Neural cell (in vitro differentiated cells): ENCODE measurements at regions not wholly inside any gene's neighbourhood (a gene's known extent, or its start where the extent isn't known, plus 50 kb on each side); places are given as distances from the start of the nearest gene placed in this dataset.

Source experiments
- H2AFZ ChIP-seq: fragments of 200-600, 300-800 bp; sonication (generic), shearing (Covaris generic); 2 replicates; pipeline ENCODE4 v1.6.0; 2014; ENCODE audit warnings: low read depth, mild to moderate bottlenecking, antibody characterized with exemption, low read length, moderate library complexity
- H3F3A ChIP-seq: fragments of 200-600 bp; shearing (Covaris generic); 2 replicates; pipeline ENCODE4 v1.6.1; 2016; ENCODE audit warnings: mild to moderate bottlenecking, moderate library complexity, mixed read lengths, antibody characterized with exemption, low read length; ENCODE audit not compliant: insufficient read depth, poor library complexity, severe bottlenecking
- H3K27ac ChIP-seq: fragments of 200-600, 300-800 bp; sonication (generic), shearing (Covaris generic); 2 replicates; pipeline ENCODE4 v1.5.1; 2014; ENCODE audit warnings: mild to moderate bottlenecking, low read length, moderate library complexity
- H3K27me3 ChIP-seq: fragments of 300-800, 200-600 bp; sonication (generic), shearing (Covaris generic); 2 replicates; pipeline ENCODE4 v1.6.0; 2014; ENCODE audit warnings: mild to moderate bottlenecking, low read depth, low read length, moderate library complexity; ENCODE audit not compliant: insufficient read depth
- H3K36me3 ChIP-seq: fragments of 300-800, 200-600 bp; sonication (generic), shearing (Covaris generic); 2 replicates; pipeline ENCODE4 v1.5.1; 2014; ENCODE audit warnings: mild to moderate bottlenecking, antibody characterized with exemption, low read length, moderate library complexity; ENCODE audit not compliant: insufficient read depth
- H3K4me2 ChIP-seq: fragments of 300-800, 200-600 bp; sonication (generic), shearing (Covaris generic); 2 replicates; pipeline ENCODE4 v1.6.0; 2014; ENCODE audit warnings: mild to moderate bottlenecking, low read length
- H3K4me3 ChIP-seq: fragments of 300-800, 200-600 bp; sonication (generic), shearing (Covaris generic); 2 replicates; pipeline ENCODE4 v1.5.1; 2014; ENCODE audit warnings: mild to moderate bottlenecking, low read length, moderate library complexity
- H3K79me2 ChIP-seq: fragments of 200-600 bp; shearing (Covaris generic); replicated peaks from 2 replicates; pipeline ENCODE4 v1.6.0; 2014; ENCODE audit warnings: mild to moderate bottlenecking, low read length, moderate library complexity; ENCODE audit not compliant: insufficient read depth
- H3K9ac ChIP-seq: fragments of 300-800, 200-600 bp; sonication (generic), shearing (Covaris generic); 2 replicates; pipeline ENCODE4 v1.6.1; 2016; ENCODE audit warnings: mild to moderate bottlenecking, low read length, mixed read lengths
- H3K9me2 ChIP-seq: fragments of 200-600 bp; shearing (Covaris generic); 2 replicates; pipeline ENCODE4 v1.6.1; 2016; ENCODE audit warnings: mild to moderate bottlenecking, low read length, mixed read lengths; ENCODE audit not compliant: insufficient read depth
- H3K9me3 ChIP-seq: fragments of 200-600, 300-800 bp; sonication (generic), shearing (Covaris generic); 2 replicates; pipeline ENCODE4 v1.6.1; 2016; ENCODE audit warnings: mild to moderate bottlenecking, mixed run types, low read length, moderate library complexity, mixed read lengths
- H4K20me1 ChIP-seq: fragments of 200-600 bp; shearing (Covaris generic); 2 replicates; pipeline ENCODE4 v1.6.1; 2016; ENCODE audit warnings: mild to moderate bottlenecking, mixed run types; ENCODE audit not compliant: insufficient read depth
- CTCF ChIP-seq: fragments of 450-650 bp; IDR thresholded peaks from 2 replicates; pipeline ENCODE4 v1.5.1; 2014; ENCODE audit warnings: antibody characterized with exemption, mild to moderate bottlenecking, moderate library complexity; ENCODE audit not compliant: poor library complexity, severe bottlenecking
- EP300 ChIP-seq: fragments of 450-650 bp; conservative IDR thresholded peaks from 2 replicates; pipeline ENCODE4 v1.6.1; 2014; ENCODE audit warnings: antibody characterized with exemption, mild to moderate bottlenecking, moderate library complexity; ENCODE audit not compliant: poor library complexity, severe bottlenecking
- EZH2 ChIP-seq: fragments of 200-600, 300-800 bp; shearing (Covaris generic), sonication (generic); IDR thresholded peaks from 2 replicates; pipeline ENCODE4 v1.6.1; 2014; ENCODE audit warnings: antibody characterized with exemption, low read length, borderline replicate concordance, mild to moderate bottlenecking; ENCODE audit not compliant: insufficient read depth, poor library complexity, severe bottlenecking
- MXI1 ChIP-seq: fragments of 450-650 bp; conservative IDR thresholded peaks from 2 replicates; pipeline ENCODE4 v1.6.1; 2014; ENCODE audit warnings: antibody characterized with exemption, mild to moderate bottlenecking; ENCODE audit not compliant: poor library complexity, severe bottlenecking
- POLR2AphosphoS5 ChIP-seq: IDR thresholded peaks from 2 replicates; pipeline ENCODE4 v1.6.1; 2012
- RAD21 ChIP-seq: fragments of 450-650 bp; conservative IDR thresholded peaks from 2 replicates; pipeline ENCODE4 v1.6.1; 2014; ENCODE audit warnings: antibody characterized with exemption, mild to moderate bottlenecking, moderate library complexity
- REST ChIP-seq: IDR thresholded peaks from 2 replicates; pipeline ENCODE4 v1.6.1; 2012; ENCODE audit warnings: borderline replicate concordance
- SMC3 ChIP-seq: fragments of 450-650 bp; conservative IDR thresholded peaks from 2 replicates; pipeline ENCODE4 v1.6.1; 2014; ENCODE audit warnings: antibody characterized with exemption, mild to moderate bottlenecking, moderate library complexity; ENCODE audit not compliant: poor library complexity
- TAF1 ChIP-seq: IDR thresholded peaks from 2 replicates; pipeline ENCODE4 v1.6.1; 2012; ENCODE audit warnings: low read depth

GRCh38 chr2:172373766-172374165, 53.6 kb upstream of the ITGA6 start:
- Histone ChIP-seq H3K9me2 (no peaks in the 10 kb centered on the region), H3K27me3 (no peaks in the 10 kb centered on the region), H3F3A (no peaks in the 10 kb centered on the region), H3K27ac (no peak overlapping the region), H3K4me3 (no peak overlapping the region), H3K9ac (no peak overlapping the region), H3K79me2 (no peaks in the 10 kb centered on the region), H2AFZ (no peak overlapping the region), H3K4me2 (no peak overlapping the region), H3K9me3 (peaks cover 2% of the 10 kb centered on the region), H3K36me3 (no peaks in the 10 kb centered on the region), H4K20me1 (no peaks in the 10 kb centered on the region)
- TF ChIP-seq EP300 (no peak), RAD21 (no peak), REST (no peak), EZH2 (no peak), SMC3 (no peak), CTCF (no peak), MXI1 (no peak), POLR2AphosphoS5 (no peak), TAF1 (no peak)

- Histone ChIP-seq H3K4me3 (no peak overlapping the region), H3F3A (no peaks in the 10 kb centered on the region), H3K9me2 (no peaks in the 10 kb centered on the region), H3K79me2 (no peaks in the 10 kb centered on the region), H2AFZ (no peak overlapping the region), H3K9me3 (peaks cover 2% of the 10 kb centered on the region), H3K4me2 (no peak overlapping the region), H3K27ac (no peak overlapping the region), H3K9ac (no peak overlapping the region), H4K20me1 (no peaks in the 10 kb centered on the region), H3K27me3 (no peaks in the 10 kb centered on the region), H3K36me3 (no peaks in the 10 kb centered on the region)
- TF ChIP-seq TAF1: no peak
- no peak for TF ChIP-seq SMC3
Observed at GRCh38 chr2:172374318-172375240, 52.8 kb upstream of the ITGA6 start.
